PC-3 (cell line): ENCODE measurements at regions not wholly inside any gene's neighbourhood (a gene's known extent, or its start where the extent isn't known, plus 50 kb on each side); places are given as distances from the start of the nearest gene placed in this dataset.

ENCODE experiments used
- ATAC-seq: fragments of 200-7000 bp; cut with Tn5 transposase; 2 replicates; pipeline ENCODE4 v1.9.1; 2020; ENCODE audit warnings: mild to moderate bottlenecking, moderate library complexity
- BruUV-seq: library from RNA; stranded (reverse); fragments of 400-500 nt; replicated peaks from 2 replicates; lab custom pipeline; 2021; lab: Mats Ljungman, UMichigan
- CTCF ChIA-PET: fragments of 300-600 bp; sonication (Branson Sonifier 250); formaldehyde crosslinking; loops from one replicate; lab custom pipeline; 2022; ENCODE audit warnings: antibody characterized with exemption; lab: Charles Lee
- POLR2A ChIA-PET: fragments of 300-600 bp; sonication (Branson Sonifier 250); formaldehyde crosslinking; loops from one replicate; lab custom pipeline; 2022; ENCODE audit warnings: antibody characterized with exemption; ENCODE audit not compliant: unreplicated experiment; lab: Charles Lee
- DNase-seq: peaks from one replicate; pipeline ENCODE4 v3.0.0-alpha.2; 2015
- H2AFZ ChIP-seq: fragments of 300-600 bp; sonication (generic); 2 replicates; pipeline ENCODE4 v1.6.0; 2016; ENCODE audit warnings: antibody characterized with exemption, low read length
- H3F3A ChIP-seq: fragments of 300-600 bp; sonication (generic); one replicate; pipeline ENCODE4 v1.6.0; 2017; ENCODE audit warnings: antibody characterized with exemption, low read length, control low read depth, mild to moderate bottlenecking; ENCODE audit not compliant: unreplicated experiment
- H3K27ac ChIP-seq: fragments of 300-600 bp; sonication (generic); 2 replicates; pipeline ENCODE4 v1.5.1; 2016; ENCODE audit warnings: mild to moderate bottlenecking, low read length
- H3K27me3 ChIP-seq: fragments of 300-600 bp; sonication (generic); 2 replicates; pipeline ENCODE4 v1.6.1; 2016; ENCODE audit warnings: low read length, mixed read lengths
- H3K36me3 ChIP-seq: fragments of 300-600 bp; sonication (generic); 2 replicates; pipeline ENCODE4 v1.6.1; 2016; ENCODE audit warnings: low read depth, mixed run types, low read length, mixed read lengths
- H3K4me1 ChIP-seq: fragments of 300-600 bp; sonication (generic); 2 replicates; pipeline ENCODE4 v1.5.1; 2016; ENCODE audit warnings: low read length; ENCODE audit not compliant: insufficient read depth
- H3K4me2 ChIP-seq: fragments of 300-600 bp; sonication (generic); 2 replicates; pipeline ENCODE4 v1.6.0; 2016; ENCODE audit warnings: low read length
- H3K4me3 ChIP-seq: fragments of 300-600 bp; sonication (generic); 2 replicates; pipeline ENCODE4 v1.5.1; 2016; ENCODE audit warnings: mild to moderate bottlenecking, low read length, mixed read lengths
- H3K79me2 ChIP-seq: fragments of 300-600 bp; sonication (generic); 2 replicates; pipeline ENCODE4 v1.6.1; 2017; ENCODE audit warnings: low read length, mixed read lengths
- H3K9ac ChIP-seq: fragments of 300-600 bp; sonication (generic); 2 replicates; pipeline ENCODE4 v1.6.0; 2016; ENCODE audit warnings: mild to moderate bottlenecking, low read length
- H3K9me2 ChIP-seq: fragments of 300-600 bp; sonication (generic); replicated peaks from 2 replicates; pipeline ENCODE4 v1.6.1; 2016; ENCODE audit warnings: mixed run types, low read length, mixed read lengths
- H3K9me3 ChIP-seq: fragments of 300-600 bp; sonication (generic); 2 replicates; pipeline ENCODE4 v1.6.1; 2016; ENCODE audit warnings: low read length, mixed read lengths
- H4K20me1 ChIP-seq: fragments of 300-600 bp; sonication (generic); 2 replicates; pipeline ENCODE4 v1.6.1; 2016; ENCODE audit warnings: low read length, mixed read lengths
- EZH2 ChIP-seq: fragments of 300-600 bp; sonication (generic); IDR thresholded peaks from one replicate; pipeline ENCODE4 v1.6.1; 2017; ENCODE audit warnings: antibody characterized with exemption, mild to moderate bottlenecking, low read length; ENCODE audit not compliant: unreplicated experiment
- EZH2phosphoT487 ChIP-seq: fragments of 300-600 bp; sonication (generic); IDR thresholded peaks from 2 replicates; pipeline ENCODE4 v1.6.1; 2018; ENCODE audit warnings: mild to moderate bottlenecking, antibody characterized with exemption, low read length, borderline replicate concordance
- intact Hi-C: fragments of 100-400 bp; cut with micrococcal nuclease; formaldehyde crosslinking; loops from 2 replicates; pipeline ENCODE4 v1.9.0; 2023
- TF ChIP-seq, protein P1 (sequence below): fragments of 300-600 bp; sonication (generic); conservative IDR thresholded peaks from 2 replicates; pipeline ENCODE4 v1.5.1; 2017; ENCODE audit warnings: antibody characterized with exemption, low read depth, mild to moderate bottlenecking, low read length

DNA sequence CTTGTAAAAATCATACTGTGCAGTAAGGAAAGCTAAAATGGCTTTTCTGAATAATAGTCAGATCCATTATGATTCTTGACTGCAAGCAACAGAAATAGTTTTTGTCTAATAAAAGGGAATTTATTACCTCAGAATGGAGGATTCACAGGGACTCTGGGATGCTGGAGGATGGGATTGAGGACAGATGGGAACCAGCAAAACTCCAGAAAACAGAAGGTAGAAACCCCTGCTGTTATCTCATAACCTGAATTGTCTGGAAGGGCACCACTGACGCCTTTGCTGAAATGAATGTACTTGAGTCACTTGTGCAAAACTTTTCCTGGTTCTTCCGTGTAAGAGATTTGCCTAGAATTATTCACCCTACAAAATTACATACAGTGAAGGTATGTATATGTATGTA lies 58.6 kb upstream of the DMAC1 start:
- Histone ChIP-seq H3K27me3 (no peaks in the 10 kb centered on the region), H3K4me3 (no peak overlapping the region), H3K79me2 (no peaks in the 10 kb centered on the region), H3K36me3 (no peaks in the 10 kb centered on the region), H3K27ac (no peak overlapping the region), H3K4me1 (no peaks in the 10 kb centered on the region), H2AFZ (no peak overlapping the region), H3K4me2 (no peak overlapping the region), H3K9ac (no peak overlapping the region), H4K20me1 (no peaks in the 10 kb centered on the region), H3K9me3 (no peaks in the 10 kb centered on the region), H3K9me2 (no peaks in the 10 kb centered on the region), H3F3A (no peaks in the 10 kb centered on the region)
- ATAC-seq (no peak), DNase-seq (no peak)
- intact Hi-C loops: no loop called here
- BruUV-seq: no TSS peak
- ChIA-PET POLR2A (no interaction called here), CTCF (no interaction called here)
- TF ChIP-seq EZH2 (no peak), EZH2phosphoT487 (no peak)
- TF ChIP-seq, protein P1, sequence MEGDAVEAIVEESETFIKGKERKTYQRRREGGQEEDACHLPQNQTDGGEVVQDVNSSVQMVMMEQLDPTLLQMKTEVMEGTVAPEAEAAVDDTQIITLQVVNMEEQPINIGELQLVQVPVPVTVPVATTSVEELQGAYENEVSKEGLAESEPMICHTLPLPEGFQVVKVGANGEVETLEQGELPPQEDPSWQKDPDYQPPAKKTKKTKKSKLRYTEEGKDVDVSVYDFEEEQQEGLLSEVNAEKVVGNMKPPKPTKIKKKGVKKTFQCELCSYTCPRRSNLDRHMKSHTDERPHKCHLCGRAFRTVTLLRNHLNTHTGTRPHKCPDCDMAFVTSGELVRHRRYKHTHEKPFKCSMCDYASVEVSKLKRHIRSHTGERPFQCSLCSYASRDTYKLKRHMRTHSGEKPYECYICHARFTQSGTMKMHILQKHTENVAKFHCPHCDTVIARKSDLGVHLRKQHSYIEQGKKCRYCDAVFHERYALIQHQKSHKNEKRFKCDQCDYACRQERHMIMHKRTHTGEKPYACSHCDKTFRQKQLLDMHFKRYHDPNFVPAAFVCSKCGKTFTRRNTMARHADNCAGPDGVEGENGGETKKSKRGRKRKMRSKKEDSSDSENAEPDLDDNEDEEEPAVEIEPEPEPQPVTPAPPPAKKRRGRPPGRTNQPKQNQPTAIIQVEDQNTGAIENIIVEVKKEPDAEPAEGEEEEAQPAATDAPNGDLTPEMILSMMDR: no peak

DNA sequence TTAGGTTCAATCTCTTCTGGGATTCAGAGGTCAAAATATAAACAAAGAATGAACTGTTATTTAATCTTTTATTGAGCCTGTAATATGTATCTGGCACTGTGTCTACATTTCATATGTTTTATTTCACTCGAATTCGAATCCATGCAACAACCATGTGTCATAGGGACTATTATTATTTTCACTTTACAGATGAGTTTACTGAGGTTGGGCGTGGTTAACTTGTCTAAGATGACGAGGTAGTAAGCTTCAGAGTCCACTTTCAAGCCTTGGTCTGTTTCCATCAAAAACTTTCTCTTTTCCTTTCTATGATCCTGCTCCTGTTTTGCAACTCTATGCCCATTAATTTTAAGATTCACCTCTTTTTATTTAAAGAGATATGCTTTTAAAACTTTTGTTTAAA lies 55.2 kb upstream of the DMAC1 start:
- TF ChIP-seq EZH2phosphoT487 (no peak), EZH2 (no peak)
- TF ChIP-seq, protein P1: no peak
- no peaks in the 10 kb centered on the region for H3K27me3 ChIP-seq
- ATAC-seq: no peak
- no peak for DNase-seq
- H3K36me3 ChIP-seq: no peaks in the 10 kb centered on the region
- no peaks in the 10 kb centered on the region for H3K4me1 ChIP-seq
- intact Hi-C loops: no loop called here
- BruUV-seq: no TSS peak
- ChIA-PET CTCF (no interaction called here), POLR2A (no interaction called here)
- no peaks in the 10 kb centered on the region for H3K79me2 ChIP-seq
- no peak overlapping the region for H3K9ac ChIP-seq
- no peaks in the 10 kb centered on the region for H3K9me2 ChIP-seq
- H3K27ac ChIP-seq: no peak overlapping the region
- no peak overlapping the region for H3K4me2 ChIP-seq
- H3F3A ChIP-seq: no peaks in the 10 kb centered on the region
- H3K4me3 ChIP-seq: no peak overlapping the region
- H3K9me3 ChIP-seq: no peaks in the 10 kb centered on the region
- no peak overlapping the region for H2AFZ ChIP-seq
- H4K20me1 ChIP-seq: no peaks in the 10 kb centered on the region
